SK-N-DZ (cell line): ENCODE measurements at regions not wholly inside any gene's neighbourhood (a gene's known extent, or its start where the extent isn't known, plus 50 kb on each side); places are given as distances from the start of the nearest gene placed in this dataset.
"Not testable (repeated sequence)": the region's sequence is repeated elsewhere in the genome, so short reads cannot be mapped to it uniquely, and the experiment has no call there.

ENCODE experiments used
- DNase-seq: peaks from one replicate; pipeline ENCODE4 v3.0.0-alpha.2; 2015; ENCODE audit warnings: low spot score

DNA sequence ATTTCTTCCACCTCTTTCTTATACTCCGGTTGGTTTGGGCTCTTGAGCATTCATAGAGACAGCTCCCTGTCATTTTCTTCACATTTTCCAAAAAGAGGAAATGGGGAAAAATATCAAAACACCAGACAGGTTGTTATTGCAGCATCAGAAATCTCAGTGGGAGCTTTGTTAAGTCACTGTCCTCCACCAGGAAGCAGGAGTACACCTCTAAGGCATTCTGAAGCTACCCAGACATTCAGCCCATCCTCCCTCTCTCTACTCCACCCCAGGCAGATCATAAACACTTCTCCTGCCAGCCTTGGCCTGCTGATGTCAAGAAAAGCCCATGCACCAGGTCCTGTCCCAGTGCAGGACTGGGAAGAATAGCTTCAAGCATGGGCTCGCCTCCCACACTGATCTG, 1198.3 kb downstream of the VRK1 start:
- no peak for DNase-seq

DNA sequence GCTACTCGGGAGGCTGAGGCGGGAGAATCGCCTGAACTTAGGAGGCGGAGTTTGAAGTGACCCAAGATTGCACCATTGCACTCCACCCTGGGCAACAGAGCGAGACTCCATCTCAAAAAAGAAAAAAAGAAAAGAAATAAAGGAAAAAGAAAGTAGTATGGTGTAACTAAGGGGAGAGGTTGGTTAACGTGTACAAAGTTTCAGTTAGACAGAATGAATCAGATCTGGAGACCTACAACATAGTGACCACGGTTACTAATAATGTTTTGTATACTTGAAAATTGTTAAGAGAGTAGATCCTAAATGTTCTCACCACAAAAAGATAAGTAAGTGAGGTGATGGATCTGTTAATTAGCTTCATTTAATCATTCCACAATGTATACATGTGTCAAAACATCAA, 1208.8 kb downstream of the VRK1 start:
- DNase-seq = no peak

DNA sequence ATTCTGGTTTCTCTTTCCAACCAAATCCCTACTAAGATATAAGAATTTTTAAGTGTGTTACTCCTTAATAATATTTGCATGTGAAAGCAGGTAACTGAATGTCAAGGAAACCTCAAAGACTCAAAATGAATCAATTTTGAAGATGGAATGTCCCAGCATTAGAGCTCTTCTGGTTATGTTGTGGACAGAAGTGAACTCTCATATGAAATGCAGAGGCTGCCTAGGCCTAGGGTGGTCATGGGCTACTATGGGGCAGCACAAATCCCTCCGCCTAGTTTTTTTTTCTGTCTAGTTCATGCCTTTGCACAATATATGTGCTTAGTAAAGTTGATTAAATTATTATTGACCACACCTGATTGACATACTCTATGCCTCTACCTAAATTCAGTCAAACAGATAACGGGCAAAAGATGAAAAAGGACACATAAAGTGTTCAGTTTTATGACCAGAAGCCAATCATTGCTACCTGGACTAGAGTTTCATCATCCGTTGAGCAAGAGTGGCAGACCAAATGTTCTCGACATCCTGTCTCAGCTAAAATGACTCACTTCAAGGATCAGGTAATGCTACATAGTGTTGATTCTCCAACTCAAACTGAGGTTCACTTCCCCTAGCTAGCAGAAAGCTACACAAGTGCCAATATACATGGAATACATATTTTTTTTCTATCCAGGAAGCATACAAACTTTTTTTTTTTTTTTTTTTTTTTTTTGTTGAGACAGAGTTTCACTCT, 1211.4 kb downstream of the VRK1 start:
- no peak for DNase-seq

DNA sequence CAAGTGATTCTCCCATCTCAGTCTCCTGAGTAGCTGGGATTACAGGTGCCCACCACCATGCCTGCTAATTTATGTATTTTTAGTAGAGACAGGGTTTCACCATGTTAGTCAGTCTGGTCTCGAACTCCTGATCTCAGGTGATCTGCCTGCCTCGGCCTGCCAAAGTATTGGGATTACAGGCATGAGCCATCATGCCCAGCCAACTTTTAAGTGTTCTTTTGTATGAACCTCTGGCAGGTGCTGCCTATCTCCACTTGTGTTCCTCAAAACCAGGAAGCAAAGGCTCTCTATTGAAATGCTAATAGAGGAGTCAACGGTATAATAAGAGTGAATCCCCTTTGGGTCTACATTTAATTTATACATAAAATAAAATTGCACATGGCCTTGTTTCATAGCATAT, 1212.0 kb downstream of the VRK1 start:
- DNase-seq = not testable (repeated sequence)

DNA sequence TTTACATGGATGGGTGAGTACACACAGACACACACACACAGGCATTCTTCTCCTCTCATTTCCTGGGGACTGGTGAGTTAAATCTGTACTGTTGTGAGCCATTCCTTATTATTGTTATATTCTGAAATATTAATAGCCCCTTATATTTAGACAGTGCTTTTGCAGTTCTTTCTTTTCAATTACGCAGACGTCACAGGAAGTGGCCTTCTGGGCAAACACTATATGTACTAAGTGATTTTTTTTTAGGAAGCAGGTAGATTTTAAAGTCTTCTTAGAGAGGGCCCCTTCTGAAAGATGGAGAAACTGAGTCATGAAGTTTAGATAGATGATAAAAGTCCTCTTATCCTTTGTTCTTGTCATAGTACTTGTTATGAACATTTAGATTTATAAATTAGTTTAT, 1213.6 kb downstream of the VRK1 start:
- DNase-seq = no peak

DNA sequence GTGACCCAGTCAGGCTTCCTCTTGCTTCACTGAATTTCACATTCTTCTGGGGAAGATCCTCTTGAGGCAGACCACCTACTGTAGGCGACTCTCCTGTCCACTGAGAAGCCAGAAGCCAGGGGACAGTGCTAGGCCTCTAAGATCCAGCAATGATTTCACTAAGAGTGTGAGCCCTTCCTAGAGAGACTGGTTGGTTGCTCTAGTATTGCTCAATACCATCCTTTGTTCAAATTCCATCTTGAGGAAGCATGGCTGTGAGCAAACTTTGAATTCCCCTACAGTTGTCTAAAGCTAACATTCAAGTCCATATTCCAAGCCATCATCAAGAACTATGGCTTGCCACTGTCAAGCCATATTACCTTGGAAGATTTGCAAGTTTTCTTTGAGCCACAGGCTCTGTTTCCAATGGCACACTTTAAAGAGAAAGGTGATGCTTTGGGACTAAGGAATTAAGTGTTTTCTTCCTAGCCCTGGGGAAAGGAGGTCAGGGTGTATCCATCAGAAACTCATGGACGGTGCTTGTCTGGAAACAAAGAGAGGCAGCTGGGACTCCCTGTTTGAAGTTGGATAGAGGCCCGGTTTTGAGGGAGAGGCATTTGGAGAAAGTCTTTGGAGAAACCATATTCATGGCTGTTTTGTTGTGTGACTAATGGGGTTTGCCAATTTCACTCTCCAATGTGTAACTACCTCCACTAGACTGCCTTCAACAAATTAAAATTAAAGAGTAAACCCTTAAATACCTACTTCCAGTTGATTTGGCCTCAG, 1217.9 kb downstream of the VRK1 start:
- no peak for DNase-seq

DNA sequence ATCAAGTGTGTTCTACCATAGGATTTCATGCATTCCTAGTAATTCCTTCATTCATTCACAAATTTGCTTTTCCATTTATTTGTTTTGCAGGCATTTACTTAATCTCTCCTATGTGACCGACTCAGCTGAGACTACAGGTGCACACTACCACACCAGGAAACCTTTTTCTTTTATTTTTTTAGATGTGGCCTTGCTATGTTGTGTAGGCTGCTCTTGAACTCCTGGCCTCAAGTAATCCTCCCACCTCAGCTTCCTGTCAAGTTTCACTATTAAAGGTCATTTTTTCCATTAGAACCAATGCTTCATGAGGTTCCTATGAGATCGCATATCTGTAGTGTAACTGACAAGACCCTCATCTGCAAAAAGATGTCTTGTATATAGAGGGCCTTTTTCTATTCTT, 1218.7 kb downstream of the VRK1 start:
- DNase-seq = no peak

DNA sequence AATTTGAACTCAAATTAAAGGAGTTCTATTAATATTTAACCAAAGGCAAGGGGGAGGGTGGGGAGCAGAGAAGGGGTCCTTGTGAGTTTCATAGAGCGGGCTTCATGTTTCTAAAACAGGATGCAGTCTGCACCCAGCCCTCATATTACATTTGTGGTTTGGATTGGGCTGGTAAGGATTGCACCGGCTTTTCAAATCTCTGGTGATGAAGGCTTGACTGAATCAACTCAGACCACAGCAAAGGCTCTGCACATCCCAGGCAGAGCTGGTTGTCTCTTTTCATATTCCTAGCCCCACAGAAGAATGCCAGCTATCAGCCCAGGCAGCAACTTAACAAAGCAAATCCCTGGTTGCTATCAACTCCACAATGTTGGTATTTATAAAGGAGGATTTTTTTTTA, 1221.4 kb downstream of the VRK1 start:
- no peak for DNase-seq

DNA sequence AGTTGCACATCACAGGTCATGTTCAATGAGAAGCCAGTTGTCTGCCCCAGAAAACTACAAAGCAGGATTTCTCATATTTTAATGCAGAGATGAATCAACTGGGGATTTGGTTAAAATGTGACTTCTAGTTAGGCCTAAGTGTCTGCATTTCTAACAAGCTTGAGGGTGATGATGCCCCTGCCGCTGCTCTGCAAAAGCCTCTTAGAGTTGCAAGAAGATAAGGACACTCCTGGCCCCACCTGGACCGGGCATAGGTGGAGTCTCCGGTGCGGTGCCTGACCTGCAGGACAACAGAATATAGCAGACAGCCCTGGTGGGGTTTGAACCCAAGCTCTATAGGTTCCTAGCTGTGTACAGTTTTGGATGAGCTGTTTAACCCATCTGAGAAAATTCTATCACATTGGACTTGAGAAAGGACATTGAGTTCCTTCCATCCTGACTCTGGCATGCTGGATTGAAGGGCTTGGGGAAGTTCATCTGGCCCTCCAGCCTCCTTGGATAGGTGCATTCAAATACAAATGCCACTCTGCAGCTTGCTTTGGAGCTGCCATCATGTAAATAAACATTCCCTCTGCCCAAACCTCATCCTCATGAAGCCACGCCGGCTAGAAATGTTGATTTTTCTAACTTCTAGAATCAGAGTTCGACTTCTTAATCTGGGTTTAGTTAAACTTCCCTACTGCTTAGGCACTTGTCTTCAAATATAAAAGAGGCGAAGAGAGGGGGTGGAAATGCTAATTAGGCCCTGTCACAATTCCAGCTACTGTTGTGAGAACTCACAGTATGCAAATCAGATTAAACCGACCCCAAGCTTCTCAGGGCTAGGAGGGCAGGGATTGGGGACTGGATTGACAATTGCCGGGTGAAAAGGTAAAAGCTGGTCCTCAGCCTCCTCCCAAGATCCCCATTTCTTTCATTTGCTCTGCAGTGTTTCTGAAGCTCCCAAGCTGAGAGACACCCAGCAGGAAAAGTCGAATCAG, 1225.6 kb downstream of the VRK1 start:
- no peak for DNase-seq

DNA sequence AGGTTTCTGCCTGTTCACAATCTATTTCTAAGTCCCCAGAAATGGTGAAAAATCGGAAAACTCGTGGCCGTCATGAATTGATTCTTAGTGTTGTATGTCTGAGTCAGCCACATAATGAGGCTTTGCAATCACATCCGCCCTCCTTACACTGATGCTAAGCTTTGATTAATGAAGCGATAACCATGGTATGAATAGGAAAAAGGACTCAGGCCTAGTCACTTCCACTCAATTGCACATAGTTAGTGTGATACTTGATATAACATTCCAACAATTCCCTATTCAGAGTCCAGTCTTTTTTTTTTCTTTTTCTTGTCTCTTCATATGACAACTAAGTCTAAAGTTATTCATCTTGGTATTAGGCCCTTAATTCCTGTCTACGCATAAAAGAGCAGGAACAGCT, 1231.0 kb downstream of the VRK1 start:
- DNase-seq = no peak

DNA sequence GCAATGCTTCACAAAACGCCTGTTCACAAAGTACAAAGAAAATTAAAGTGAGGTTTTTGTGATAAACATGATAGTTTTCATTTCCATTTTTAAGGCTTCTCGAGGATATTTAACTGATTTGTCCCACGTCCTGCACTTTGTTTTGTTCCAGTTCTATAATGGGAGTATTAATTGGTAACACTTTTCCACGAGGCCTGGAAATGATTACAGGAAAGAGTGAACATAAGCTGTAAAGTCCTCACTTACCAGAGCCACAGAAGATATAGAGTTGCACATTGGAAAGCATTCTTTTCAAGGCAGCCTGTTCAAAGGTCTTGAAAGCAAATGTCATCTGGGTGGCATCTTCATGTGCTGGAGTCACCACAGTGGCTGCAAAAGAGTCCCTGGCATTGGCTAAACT, 1236.6 kb downstream of the BCL11B start:
- no peak for DNase-seq

DNA sequence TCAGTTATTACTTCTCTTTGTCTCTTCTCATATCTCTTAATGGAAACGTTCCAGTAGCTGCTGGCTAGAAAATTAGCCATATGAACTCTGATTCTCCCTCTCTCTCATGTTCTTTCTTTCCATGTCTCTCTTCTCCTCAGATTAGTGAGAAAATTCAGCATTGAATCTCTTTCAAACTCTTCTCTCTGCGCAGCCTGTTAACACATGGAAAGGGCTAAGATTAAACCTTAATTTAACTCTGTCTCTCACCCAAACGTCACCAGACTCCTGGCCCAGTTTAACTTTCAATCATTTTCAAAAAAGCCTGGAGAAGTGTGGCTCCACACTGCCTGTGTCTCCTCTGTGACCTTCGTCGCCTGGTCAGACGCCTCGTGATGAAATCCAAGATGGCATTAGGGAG, 1234.2 kb downstream of the BCL11B start:
- no peak for DNase-seq

DNA sequence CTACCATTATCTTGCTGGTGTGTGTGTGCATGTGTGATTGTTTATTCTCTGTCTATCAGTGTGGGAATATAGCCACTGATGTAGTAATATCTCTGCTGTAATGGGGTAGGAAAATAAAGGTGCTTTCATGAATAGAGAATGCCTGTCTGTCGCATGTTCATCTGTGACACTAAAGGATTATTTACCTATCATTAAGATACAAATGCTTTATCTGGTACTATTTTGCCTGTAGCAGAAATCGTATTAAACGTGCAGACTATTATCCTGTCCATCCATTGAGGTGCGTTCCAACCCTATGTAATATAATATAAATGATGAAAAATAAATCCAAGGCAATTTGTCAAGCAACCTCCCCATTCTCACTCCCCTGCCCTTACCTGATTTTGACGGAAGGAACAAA, 1215.1 kb downstream of the BCL11B start:
- DNase-seq = no peak

DNA sequence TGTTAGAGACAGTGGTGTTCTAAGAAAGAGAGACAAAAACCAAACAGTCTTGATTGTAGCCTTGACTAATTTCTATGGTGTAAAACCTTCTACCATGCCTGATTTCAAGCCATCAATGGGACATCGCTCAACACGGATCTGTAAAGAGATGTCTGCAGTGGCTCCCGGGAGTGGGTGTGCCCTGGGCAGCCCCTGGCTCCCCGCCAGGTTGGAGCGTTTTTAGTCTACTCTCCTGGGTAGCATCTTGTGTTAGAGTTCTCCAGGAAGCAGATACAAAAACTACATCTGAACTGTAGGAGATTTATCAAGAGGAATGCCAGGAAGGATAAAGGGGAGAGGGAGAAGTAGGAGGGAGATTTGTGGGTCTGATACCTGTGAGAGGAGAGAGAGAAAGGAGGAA, 1212.9 kb downstream of the BCL11B start:
- DNase-seq = no peak

DNA sequence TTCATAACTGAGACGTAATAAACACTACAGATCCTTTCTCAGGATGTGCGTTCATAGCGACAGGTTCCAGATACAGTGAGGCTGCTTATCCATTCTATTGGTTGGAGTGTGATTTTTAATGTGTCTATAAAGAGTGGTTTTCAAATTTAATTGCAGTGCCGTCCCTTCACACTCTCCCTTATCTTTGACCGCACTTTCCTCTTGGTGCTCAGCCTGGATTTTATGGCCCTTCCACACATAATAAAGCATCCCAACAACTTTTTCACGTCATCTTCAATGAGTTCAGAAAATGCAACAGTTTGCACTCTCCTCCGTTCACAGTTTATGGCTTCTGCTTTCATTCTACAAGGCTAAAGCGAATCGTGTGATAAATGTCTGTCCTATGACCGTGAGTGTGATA, 1209.9 kb downstream of the BCL11B start:
- DNase-seq = no peak

DNA sequence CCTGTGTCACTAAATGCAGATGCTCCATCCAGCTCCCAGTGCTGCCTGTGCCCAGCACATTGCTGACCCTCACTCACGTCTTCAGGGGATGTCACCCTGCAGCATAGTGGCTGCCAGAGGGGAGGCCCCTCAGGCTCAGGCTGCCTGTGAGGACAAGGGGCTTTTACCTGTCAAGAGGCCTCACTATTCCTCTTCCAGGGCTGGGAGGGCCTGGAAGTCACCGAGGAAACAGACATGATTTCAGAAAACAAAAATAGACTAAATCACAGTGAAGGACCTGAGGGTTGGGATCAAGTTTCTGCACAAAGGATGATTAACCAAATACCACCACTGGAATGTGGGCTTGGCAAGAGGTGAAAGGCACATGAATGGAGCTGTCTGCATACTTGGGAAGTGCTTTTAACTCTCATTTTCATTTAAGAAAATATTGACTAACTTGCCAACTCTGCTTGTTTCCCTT, 1202.3 kb downstream of the BCL11B start:
- no peak for DNase-seq

DNA sequence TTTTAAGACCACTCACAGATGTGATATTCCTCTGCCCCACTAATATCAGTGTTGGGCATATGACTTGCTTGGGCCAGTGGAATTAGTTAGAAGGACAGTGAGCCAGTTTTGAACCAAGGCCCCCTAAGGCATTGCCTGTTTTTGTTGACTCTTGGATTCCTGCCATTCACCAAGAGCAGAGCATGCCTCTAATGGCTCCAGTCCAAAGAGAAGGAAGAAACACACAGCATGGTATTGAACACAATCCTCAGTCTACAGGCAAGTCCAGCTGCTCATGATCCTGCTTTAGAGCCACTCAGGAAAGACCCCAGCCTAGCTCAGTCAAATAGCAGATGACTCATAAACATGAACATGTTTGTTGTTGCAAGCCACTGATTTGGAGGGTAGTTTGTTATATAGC, 1201.5 kb downstream of the BCL11B start:
- no peak for DNase-seq

DNA sequence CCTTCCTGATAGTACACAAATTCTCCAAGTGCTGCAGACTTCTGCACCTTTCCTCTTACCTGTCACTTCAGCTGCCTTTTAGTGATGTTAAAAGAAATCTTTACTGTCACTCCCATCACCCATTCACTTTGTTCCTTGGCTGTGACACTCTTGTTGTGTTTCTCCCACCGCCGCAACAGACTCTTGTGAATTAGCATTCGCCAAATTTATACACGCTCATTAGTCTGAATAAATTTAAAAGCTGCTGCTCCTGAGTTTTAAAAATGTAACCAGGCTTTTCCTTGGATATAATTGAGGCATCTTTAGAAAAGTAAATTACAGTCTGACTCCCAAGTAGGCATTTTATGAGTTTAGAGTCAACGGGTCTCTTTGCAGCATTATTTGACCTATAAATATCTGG, 1197.9 kb downstream of the BCL11B start:
- DNase-seq = no peak

DNA sequence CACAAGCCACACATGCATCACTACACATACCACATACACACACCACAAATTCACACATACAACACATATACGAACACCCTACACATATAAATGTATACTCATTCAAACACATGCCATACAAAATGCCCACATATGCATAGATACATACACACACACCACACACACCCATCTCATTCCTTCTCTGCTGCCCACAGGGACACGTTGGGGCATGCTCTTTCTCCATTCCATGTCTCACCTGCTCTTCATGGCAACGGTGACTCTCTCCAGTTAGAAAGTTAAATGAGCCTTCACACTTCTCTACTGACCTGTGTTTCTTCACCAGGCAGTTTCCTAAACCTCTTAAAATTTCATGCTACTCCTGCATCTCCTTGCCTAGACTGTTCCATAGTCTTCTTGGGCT, 1194.8 kb downstream of the BCL11B start:
- DNase-seq = no peak

DNA sequence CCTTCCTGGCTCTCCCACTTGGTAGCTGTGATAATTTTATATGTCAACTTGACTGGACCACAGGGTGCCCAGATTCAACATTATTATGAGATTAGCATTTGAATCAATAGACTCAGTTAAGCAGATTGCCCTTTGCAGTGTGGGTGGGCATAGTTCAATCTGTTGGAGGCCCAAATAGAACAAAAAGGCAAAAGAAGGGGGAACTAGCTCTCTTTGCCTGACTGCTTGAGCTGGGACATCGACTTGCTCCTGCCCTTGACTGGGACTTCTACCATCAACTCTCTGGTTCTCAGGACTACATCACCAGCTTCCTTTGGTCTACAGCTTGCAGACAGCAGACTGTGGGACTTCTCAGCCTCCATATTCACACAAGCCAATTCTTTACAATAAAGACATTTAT, 1189.2 kb downstream of the BCL11B start:
- DNase-seq = no peak

DNA sequence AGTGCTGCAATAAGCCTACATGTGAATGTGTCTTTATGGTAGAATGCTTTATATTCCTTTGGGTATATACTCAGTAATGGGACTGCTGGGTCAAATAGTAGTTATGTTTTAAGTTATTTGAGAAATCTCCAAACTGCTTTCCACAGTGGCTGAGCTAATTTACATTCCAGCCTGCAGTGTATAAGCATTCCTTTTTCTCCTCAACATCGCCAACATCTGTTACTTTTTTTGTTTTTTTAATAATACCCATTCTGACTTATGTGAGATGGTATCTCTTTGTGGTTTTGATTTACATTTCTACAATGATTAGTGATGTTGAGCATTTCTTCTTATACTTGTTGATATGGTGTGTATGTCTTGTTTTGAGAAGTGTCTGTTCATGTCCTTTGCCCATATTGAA, 1186.2 kb downstream of the BCL11B start:
- DNase-seq = no peak

DNA sequence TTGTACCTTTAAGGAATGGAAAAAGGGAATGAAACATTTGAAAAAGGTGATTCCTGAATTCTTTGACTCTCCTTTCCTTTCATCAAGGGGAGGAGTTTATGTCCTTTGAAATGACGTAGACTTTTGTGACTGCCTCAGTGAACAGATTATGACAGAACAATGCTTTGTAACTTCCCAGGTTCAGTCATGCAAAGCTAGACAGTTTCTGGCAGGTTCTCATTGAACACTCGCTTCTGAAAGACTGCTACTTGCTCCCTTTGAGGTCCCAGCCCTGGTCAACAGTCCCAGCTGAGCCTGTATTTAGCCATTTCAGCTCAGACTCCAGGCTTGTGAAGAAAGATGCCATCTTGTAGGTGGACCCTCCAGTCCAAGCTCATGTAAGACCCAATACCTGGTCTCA, 1178.9 kb downstream of the BCL11B start:
- DNase-seq = no peak
